ENCODE measurements at regions not wholly inside any gene's neighbourhood (a gene's known extent, or its start where the extent isn't known, plus 50 kb on each side); places are given as distances from the start of the nearest gene placed in this dataset.

DNA sequence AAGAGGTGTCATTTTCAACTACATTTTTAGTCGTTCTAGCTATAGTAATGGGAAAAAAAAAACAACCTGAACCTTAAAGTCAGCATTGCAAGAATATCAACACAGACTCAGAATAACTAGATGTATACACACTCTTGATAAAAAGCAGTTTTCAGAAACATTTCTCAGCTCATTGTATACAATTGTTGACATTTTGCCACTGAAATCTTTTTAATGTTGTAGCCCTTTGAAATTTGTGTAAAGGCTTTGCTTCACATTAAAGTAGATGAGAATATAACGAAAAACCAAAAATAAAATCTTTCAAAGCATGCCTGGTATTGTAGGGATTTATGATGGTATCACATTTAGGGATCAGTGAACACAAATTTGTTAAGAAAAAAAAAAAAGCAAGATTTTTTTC, 87.2 kb upstream of the SLC10A2 start:
- Histone ChIP-seq H3K9me2 (ENCODE audit: insufficient read depth, low read length) (no peaks in the 10 kb centered on the region), H3K36me3 (ENCODE audit: insufficient read depth, low read length) (no peaks in the 10 kb centered on the region), H3K79me2 (ENCODE audit: insufficient read depth, low read depth, low read length) (no peaks in the 10 kb centered on the region), H3K4me1 (ENCODE audit: insufficient read depth, low read length, poor library complexity, severe bottlenecking) (no peaks in the 10 kb centered on the region), H3K4me2 (ENCODE audit: low read length) (no peak overlapping the region), H4K20me1 (ENCODE audit: insufficient read depth, low read length) (no peaks in the 10 kb centered on the region), H2AFZ (ENCODE audit: low read length) (no peak overlapping the region), H3K27ac (ENCODE audit: low read depth, low read length, poor library complexity, severe bottlenecking) (no peak overlapping the region), H3K4me3 (ENCODE audit: low read depth, low read length, poor library complexity, severe bottlenecking) (no peak overlapping the region), H3K9me3 (ENCODE audit: low read length) (no peaks in the 10 kb centered on the region)
- ChIA-PET CTCF (ENCODE audit: unreplicated experiment) (no interaction called here), POLR2A (interaction anchor here (0.7 kb wide), 1 partner anchor 12 kb away, joined by 5 read pairs; no protein-coding TSS in a partner anchor)
- DNase-seq (ENCODE audit: low spot score), result no peak
- no TSS peak for BruUV-seq (replicated peaks)
- intact Hi-C loops (cut with micrococcal nuclease; ENCODE audit: unreplicated experiment), result no loop called here
- no peak for TF ChIP-seq EZH2phosphoT487 (IDR thresholded peaks at IDR 0.05; ENCODE audit: borderline replicate concordance, low read depth, low read length)
- TF ChIP-seq CTCF (conservative IDR thresholded peaks at IDR 0.05; ENCODE audit: low read length), result no peak

DNA sequence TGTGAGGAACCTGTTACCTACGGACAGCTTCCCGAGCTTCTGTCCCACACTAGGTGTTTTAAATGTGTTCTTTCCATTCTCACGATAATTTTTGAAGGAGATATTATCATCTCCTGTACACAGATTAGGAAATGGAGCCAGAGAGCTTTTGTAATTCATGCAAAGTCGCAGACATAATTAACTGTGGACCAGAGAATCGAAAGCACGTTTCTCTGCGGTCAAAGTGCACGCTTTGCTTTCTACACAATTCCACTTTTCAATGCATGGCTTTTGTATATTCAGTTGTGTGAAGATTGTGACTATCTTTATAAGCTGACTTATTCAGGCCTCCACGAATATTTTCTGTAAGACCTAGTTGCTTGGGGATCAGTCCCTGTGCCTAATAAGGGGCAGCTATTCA, 81.7 kb upstream of the SLC10A2 start:
- H4K20me1 ChIP-seq (ENCODE audit: insufficient read depth, low read length), result no peaks in the 10 kb centered on the region
- POLR2A ChIA-PET, result interaction anchor here (1.0 to 1.1 kb wide), 2 partner anchors 9 to 216 kb away, joined by 3 read pairs; no protein-coding TSS in a partner anchor
- H3K4me1 ChIP-seq (ENCODE audit: insufficient read depth, low read length, poor library complexity, severe bottlenecking), result no peaks in the 10 kb centered on the region
- TF ChIP-seq CTCF (conservative IDR thresholded peaks at IDR 0.05; ENCODE audit: low read length) (no peak), EZH2phosphoT487 (IDR thresholded peaks at IDR 0.05; ENCODE audit: borderline replicate concordance, low read depth, low read length) (no peak)
- intact Hi-C loops (cut with micrococcal nuclease; ENCODE audit: unreplicated experiment), result no loop called here
- H3K9me2 ChIP-seq (ENCODE audit: insufficient read depth, low read length), result no peaks in the 10 kb centered on the region
- no peaks in the 10 kb centered on the region for H3K36me3 ChIP-seq (ENCODE audit: insufficient read depth, low read length)
- no peak for DNase-seq (ENCODE audit: low spot score)
- H3K79me2 ChIP-seq (ENCODE audit: insufficient read depth, low read depth, low read length), result no peaks in the 10 kb centered on the region
- no peaks in the 10 kb centered on the region for H3K9me3 ChIP-seq (ENCODE audit: low read length)
- no TSS peak for BruUV-seq (replicated peaks)
- no peak overlapping the region for H3K27ac ChIP-seq (ENCODE audit: low read depth, low read length, poor library complexity, severe bottlenecking)
- no peak overlapping the region for H3K4me2 ChIP-seq (ENCODE audit: low read length)
- CTCF ChIA-PET (ENCODE audit: unreplicated experiment), result no interaction called here
- H3K4me3 ChIP-seq (ENCODE audit: low read depth, low read length, poor library complexity, severe bottlenecking), result no peak overlapping the region
- H2AFZ ChIP-seq (ENCODE audit: low read length), result no peak overlapping the region

GRCh38 chr13:103145442-103145841, 79.2 kb upstream of the SLC10A2 start:
- Histone ChIP-seq H3K4me1 (ENCODE audit: insufficient read depth, low read length, poor library complexity, severe bottlenecking) (no peaks in the 10 kb centered on the region), H3K9me2 (ENCODE audit: insufficient read depth, low read length) (no peaks in the 10 kb centered on the region), H3K27ac (ENCODE audit: low read depth, low read length, poor library complexity, severe bottlenecking) (no peak overlapping the region), H3K36me3 (ENCODE audit: insufficient read depth, low read length) (no peaks in the 10 kb centered on the region), H2AFZ (ENCODE audit: low read length) (no peak overlapping the region), H3K9me3 (ENCODE audit: low read length) (no peaks in the 10 kb centered on the region), H3K79me2 (ENCODE audit: insufficient read depth, low read depth, low read length) (no peaks in the 10 kb centered on the region), H3K4me2 (ENCODE audit: low read length) (no peak overlapping the region), H3K4me3 (ENCODE audit: low read depth, low read length, poor library complexity, severe bottlenecking) (no peak overlapping the region), H4K20me1 (ENCODE audit: insufficient read depth, low read length) (no peaks in the 10 kb centered on the region)
- DNase-seq (ENCODE audit: low spot score), result no peak
- ChIA-PET CTCF (ENCODE audit: unreplicated experiment) (no interaction called here), POLR2A (interaction anchor here (0.9 kb wide), 1 partner anchor 12 kb away, joined by 3 read pairs; no protein-coding TSS in a partner anchor)
- intact Hi-C loops (cut with micrococcal nuclease; ENCODE audit: unreplicated experiment), result no loop called here
- TF ChIP-seq EZH2phosphoT487 (IDR thresholded peaks at IDR 0.05; ENCODE audit: borderline replicate concordance, low read depth, low read length), result no peak
- TF ChIP-seq CTCF (conservative IDR thresholded peaks at IDR 0.05; ENCODE audit: low read length), result no peak
- no TSS peak for BruUV-seq (replicated peaks)

Data from OCI-LY7 (cell line).